GM23338 (cell line): ENCODE measurements at regions not wholly inside any gene's neighbourhood (a gene's known extent, or its start where the extent isn't known, plus 50 kb on each side); places are given as distances from the start of the nearest gene placed in this dataset.

Experiments
- CREB1 ChIP-seq: fragments of 250-450 bp; sonication (Bioruptor Pico); IDR thresholded peaks from 2 replicates; pipeline ENCODE4 v1.5.0; 2020; ENCODE audit warnings: low read depth, mild to moderate bottlenecking, moderate library complexity
- CTCF ChIP-seq, 2 experiments: fragments of 200-600 bp in 1 of 2; sonication (generic) in 1 of 2; conservative IDR thresholded peaks; 2 replicates each; pipeline versions ENCODE4 v1.5.1 to v1.6.1; 2016 to 2017; ENCODE audit warnings: antibody characterized with exemption in 2 of 2, low read depth in 2 of 2, mild to moderate bottlenecking in 2 of 2, moderate library complexity in 1 of 2
- REST ChIP-seq: IDR thresholded peaks from one replicate; pipeline ENCODE4 v1.6.1; 2018; ENCODE audit warnings: antibody characterized with exemption; ENCODE audit not compliant: unreplicated experiment

GRCh38 chr15:38886315-38887163, 321.9 kb upstream of the RASGRP1 start:
- TF ChIP-seq CTCF (conservative IDR thresholded peaks at IDR 0.05; ENCODE audit: low read depth in 2 of 2) (no peak), REST (no peak), CREB1 (CRISPR knock-in tag) (no peak)
